Stimulated activated CD8-positive, alpha-beta memory T cell treated with anti-CD3 and anti-CD28 coated beads, Interleukin-12 subunit alpha, Interleukin-12 subunit beta, amount 100 ng/mL, for 24 hours (primary cell): ENCODE measurements at regions not wholly inside any gene's neighbourhood (a gene's known extent, or its start where the extent isn't known, plus 50 kb on each side); places are given as distances from the start of the nearest gene placed in this dataset.
"Not testable (repeated sequence)": the region's sequence is repeated elsewhere in the genome, so short reads cannot be mapped to it uniquely, and the experiment has no call there.

Source experiments
- DNase-seq: peaks from one replicate; pipeline ENCODE4 v3.0.0-alpha.2; 2020; ENCODE audit errors: extremely low read depth

- DNase-seq = no peak
These were observed 312.6 kb upstream of the COBL start for GRCh38 chr7:51629206-51629605.

- no peak for DNase-seq
These were observed 305.3 kb upstream of the COBL start for GRCh38 chr7:51621956-51622355.

GRCh38 chr7:51620706-51621105 lies 304.1 kb upstream of the COBL start:
- DNase-seq = no peak

- DNase-seq = no peak
These were observed 303.3 kb upstream of the COBL start for GRCh38 chr7:51619880-51620279.

- no peak for DNase-seq
These were observed 301.1 kb upstream of the COBL start for GRCh38 chr7:51617686-51618085.

- DNase-seq = no peak
These were observed 297.3 kb upstream of the COBL start for GRCh38 chr7:51613911-51614357.

DNA sequence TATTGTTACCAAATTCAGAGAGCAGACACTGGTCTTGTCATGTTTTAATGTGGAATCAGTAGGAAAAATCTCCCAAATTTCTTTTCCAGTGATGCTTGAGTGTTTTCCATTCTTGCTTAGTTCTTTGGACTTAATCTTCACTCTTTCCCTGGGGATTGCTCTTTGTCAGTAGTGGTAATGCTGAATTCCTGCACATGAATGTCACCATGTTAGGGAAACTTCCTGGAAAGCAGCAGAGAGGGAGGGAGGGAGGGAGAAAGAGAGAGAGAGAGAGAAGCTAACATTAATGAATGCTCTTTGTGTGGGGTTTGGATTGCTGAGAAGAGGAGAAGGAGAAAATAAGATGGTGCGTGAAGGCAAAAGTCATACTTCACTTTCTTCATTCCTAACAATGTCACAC lies 295.3 kb upstream of the COBL start:
- no peak for DNase-seq

DNA sequence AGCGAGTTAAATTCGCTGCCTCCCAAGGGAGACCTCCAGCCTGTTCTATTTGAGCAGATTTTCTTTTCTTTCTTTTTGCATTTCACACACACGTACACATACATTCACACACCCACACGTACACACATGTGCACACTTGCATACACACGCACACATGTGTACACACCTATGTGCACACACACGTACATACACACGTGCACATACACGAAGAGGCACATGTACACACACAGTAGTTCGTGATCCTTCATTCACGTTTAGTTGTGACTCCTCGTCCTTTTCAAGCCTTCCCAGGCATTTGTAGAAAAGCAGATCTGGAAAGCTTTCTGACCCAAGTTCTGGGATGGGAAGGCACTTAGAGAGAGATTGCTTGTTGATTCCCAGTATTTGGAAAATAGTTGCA lies 290.8 kb upstream of the COBL start:
- no peak for DNase-seq

- no peak for DNase-seq
These were observed 290.1 kb upstream of the COBL start for GRCh38 chr7:51606601-51607154.

- no peak for DNase-seq
These were observed 285.8 kb upstream of the COBL start for GRCh38 chr7:51602376-51602775.

GRCh38 chr7:51601461-51601860 lies 284.9 kb upstream of the COBL start:
- DNase-seq = no peak

DNA sequence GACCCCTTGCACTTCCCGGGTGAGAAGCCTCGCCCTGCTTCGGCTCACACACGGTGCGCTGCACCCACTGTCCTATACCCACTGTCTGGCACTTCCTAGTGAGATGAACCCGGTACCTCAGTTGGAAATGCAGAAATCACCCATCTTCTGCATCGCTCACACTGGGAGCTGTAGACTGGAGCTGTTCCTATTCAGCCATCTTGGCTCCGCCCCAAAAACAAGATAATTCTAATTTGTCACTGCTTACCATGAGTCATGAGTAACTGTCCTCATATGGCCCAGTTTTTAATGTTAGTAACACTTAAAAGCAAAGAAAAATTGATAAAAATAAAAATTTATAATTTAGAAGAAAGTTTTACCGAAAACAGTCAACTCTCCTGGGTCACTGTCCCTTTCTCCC lies 283.3 kb upstream of the COBL start:
- DNase-seq = not testable (repeated sequence)

DNA sequence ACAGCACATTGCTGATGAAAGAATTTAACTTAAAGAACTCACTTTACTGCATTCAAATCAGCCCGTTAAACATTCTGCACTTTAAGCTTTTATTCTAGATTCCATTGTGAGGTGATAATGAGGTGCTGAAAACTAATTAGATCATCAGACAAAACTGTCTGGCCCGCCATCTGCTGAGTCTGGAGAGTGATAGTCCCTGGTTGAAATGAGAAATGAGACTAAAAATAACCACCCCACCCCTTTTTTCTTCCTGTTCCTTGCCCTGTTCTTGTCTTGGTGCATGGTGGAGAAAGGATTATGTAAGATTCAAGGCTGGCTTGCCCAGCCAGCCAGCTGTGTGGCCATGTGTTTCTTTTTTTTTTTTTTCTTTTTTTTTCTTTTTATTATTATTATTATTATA lies 277.0 kb upstream of the COBL start:
- DNase-seq = no peak

GRCh38 chr7:51592842-51593599 lies 276.4 kb upstream of the COBL start:
- DNase-seq = no peak

DNA sequence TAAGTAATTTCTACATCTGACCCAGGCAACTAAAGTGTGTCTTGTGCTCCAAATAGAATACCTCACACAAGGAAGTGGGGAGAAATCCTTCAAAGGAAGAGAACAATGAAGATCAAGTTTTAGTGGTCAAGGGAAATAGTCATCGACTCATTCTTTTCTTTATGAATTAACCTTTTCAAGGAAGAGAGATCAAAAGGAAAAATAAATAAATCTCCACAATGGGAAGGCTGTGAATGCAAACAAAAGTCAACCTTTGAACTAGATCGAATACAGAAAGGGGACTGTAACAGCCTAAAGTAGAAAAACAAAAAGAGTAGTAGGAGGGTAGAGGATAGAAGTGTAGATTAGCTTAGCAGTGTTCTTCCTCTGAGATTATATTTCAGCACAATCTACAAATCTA lies 274.6 kb upstream of the COBL start:
- no peak for DNase-seq

DNA sequence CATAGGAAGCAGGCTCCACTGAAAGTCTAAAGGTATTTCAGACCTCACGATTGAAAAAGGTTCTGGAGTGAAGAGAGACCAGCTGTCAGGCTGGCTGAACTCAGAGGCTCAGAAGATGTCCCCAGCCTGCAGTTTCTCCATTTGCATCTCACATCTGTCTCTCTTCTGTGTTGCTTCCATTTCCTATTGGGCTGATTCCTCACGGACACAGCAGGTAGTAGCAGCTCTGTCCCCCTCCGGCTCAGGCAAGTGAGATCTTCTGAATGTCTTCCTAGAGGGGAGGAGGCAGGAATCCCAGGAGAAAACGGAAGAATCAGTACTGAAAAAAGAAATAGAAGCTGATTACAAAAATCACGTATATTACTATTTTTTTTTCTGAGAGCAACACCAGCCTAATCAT lies 274.1 kb upstream of the COBL start:
- DNase-seq = no peak

GRCh38 chr7:51589111-51589510 lies 272.5 kb upstream of the COBL start:
- no peak for DNase-seq

DNA sequence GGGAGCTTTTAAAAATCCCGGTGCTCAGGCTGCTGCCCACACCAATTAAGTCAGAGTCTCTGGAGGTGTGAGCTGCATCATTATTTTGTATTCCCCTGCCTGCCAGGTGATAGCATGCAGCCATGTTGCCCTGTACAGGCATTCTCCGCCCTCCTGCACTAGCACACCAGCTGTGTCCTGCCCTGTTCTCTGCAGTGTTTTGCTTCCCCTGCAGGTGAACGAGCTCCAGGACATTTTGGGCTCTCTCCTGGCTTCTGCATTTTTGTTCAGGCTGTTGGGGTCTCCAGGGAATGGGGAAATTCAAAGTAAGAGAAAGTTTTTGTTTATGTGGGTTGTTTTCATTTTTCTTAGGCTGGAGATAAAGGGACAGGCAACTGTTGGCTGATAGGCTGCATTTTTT lies 271.0 kb upstream of the COBL start:
- DNase-seq = no peak

DNA sequence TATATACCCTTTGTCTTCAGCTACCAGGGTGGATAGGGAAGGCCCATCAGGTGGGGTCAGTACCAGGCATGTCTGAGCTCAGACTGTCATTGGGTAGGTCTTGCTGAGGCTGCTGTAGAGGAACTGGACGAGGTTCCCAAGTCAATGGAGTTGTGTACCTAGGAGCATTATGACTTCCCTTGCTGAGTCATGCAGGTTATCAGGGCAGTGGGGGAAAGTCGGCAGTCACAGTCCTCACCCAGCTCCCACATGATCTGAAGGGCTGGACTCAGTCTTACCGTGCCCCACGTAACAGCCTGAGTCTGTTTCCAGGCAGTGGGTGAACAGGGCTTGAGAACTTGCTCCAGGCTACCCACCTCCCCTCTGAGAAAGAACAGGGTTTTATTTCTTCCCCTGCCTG lies 260.8 kb upstream of the COBL start:
- no peak for DNase-seq

DNA sequence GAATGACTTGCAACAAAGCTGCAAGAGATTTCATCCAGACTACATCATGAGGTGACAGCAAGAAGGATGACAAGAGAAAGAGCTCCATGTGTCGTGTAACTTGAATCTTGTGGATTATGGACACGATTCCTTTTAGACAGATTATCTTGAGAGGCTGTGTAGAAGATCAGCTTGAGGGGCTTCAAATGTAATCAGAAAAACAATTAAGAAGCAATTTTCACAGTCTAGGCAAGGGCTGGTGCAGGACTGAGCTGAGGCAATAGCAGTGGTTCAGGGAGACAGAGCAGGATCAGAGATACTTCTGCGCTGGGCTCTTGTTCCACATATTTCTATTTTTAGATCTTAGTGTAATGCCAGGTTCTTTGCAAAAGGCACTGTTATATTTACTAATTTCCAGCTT lies 253.0 kb upstream of the COBL start:
- DNase-seq = no peak

DNA sequence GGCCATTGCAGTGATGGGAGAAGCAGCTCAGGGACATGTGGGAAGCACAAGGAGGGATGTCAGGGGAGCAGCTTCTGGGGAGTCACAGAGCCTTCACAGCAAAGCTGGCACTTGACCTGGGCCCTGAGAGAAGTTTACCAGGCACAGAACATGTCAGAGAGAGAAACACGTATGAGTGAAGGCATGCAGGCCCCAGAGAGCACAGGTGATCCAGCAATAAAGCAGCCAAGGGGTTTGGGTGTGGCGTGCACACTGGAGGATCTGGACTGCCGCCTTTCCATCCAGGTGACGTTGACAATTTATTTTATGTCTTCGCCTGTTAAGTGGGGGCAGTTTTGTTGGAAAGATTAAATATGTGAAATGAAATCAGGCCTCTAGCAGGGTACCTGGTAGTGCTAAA lies 252.6 kb upstream of the COBL start:
- no peak for DNase-seq

- DNase-seq = no peak
These were observed 234.5 kb upstream of the COBL start for GRCh38 chr7:51551070-51551469.

- no peak for DNase-seq
These were observed 228.5 kb upstream of the COBL start for GRCh38 chr7:51545131-51545530.
